OCI-LY3 (cell line): ENCODE measurements at regions not wholly inside any gene's neighbourhood (a gene's known extent, or its start where the extent isn't known, plus 50 kb on each side); places are given as distances from the start of the nearest gene placed in this dataset.

ENCODE experiments used
- EZH2phosphoT487 ChIP-seq: fragments of 200-600 bp; shearing (Covaris generic); IDR thresholded peaks from 2 replicates; pipeline ENCODE4 v1.6.1; 2018; ENCODE audit warnings: antibody characterized with exemption, mixed run types, low read depth
- TF ChIP-seq, protein P1 (sequence below): fragments of 200-600, 300-600 bp; sonication (generic); IDR thresholded peaks from 2 replicates; pipeline ENCODE4 v1.5.1; 2014; ENCODE audit warnings: antibody characterized with exemption, low read length, low read depth

DNA sequence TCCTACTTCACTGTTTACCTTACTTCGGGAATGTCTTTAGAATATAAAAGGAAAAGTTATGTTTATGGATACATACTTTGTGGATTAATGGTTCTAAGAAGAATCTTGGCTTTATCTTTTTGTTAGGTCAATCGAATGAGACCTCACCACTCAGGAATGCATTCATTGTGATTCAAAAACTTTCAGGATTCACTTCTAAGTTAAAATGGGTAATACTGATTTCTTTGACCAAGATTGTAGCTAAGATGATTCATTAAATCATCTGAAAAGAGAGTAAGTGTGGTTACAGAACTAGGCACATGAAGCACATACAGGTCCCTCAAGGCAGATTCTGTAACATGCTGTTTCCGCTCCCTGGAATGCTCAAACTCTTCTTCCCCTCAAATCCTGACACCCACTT, 716.4 kb downstream of the KCNA4 start:
- TF ChIP-seq, protein P1, sequence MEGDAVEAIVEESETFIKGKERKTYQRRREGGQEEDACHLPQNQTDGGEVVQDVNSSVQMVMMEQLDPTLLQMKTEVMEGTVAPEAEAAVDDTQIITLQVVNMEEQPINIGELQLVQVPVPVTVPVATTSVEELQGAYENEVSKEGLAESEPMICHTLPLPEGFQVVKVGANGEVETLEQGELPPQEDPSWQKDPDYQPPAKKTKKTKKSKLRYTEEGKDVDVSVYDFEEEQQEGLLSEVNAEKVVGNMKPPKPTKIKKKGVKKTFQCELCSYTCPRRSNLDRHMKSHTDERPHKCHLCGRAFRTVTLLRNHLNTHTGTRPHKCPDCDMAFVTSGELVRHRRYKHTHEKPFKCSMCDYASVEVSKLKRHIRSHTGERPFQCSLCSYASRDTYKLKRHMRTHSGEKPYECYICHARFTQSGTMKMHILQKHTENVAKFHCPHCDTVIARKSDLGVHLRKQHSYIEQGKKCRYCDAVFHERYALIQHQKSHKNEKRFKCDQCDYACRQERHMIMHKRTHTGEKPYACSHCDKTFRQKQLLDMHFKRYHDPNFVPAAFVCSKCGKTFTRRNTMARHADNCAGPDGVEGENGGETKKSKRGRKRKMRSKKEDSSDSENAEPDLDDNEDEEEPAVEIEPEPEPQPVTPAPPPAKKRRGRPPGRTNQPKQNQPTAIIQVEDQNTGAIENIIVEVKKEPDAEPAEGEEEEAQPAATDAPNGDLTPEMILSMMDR = no peak
- TF ChIP-seq EZH2phosphoT487 = no peak
